PC-3 (cell line): ENCODE measurements at regions not wholly inside any gene's neighbourhood (a gene's known extent, or its start where the extent isn't known, plus 50 kb on each side); places are given as distances from the start of the nearest gene placed in this dataset.

Source experiments
- EZH2 ChIP-seq: fragments of 300-600 bp; sonication (generic); IDR thresholded peaks from one replicate; pipeline ENCODE4 v1.6.1; 2017; ENCODE audit warnings: antibody characterized with exemption, mild to moderate bottlenecking, low read length; ENCODE audit not compliant: unreplicated experiment
- EZH2phosphoT487 ChIP-seq: fragments of 300-600 bp; sonication (generic); IDR thresholded peaks from 2 replicates; pipeline ENCODE4 v1.6.1; 2018; ENCODE audit warnings: mild to moderate bottlenecking, antibody characterized with exemption, low read length, borderline replicate concordance
- TF ChIP-seq, protein P1 (sequence below): fragments of 300-600 bp; sonication (generic); conservative IDR thresholded peaks from 2 replicates; pipeline ENCODE4 v1.5.1; 2017; ENCODE audit warnings: antibody characterized with exemption, low read depth, mild to moderate bottlenecking, low read length

DNA sequence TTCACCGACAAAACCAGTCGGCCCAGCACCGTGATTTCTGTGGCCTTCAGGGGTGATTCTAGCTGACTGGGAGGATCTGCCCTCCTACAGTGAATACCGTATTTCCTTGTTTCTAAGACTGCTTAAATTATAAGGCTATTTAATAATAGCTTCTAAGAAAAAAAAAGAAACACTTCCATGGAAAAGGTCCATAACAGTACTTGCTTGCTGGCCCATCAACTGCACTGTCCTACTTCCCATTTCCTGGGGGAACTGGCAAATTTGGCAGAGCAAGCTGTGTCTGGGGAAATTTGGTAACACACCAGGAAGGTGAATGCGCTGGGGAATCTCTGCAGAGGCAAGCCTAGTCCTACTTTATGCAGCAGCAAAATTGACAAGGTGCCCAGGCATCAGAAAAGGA lies 214.0 kb downstream of the ZNF326 start:
- TF ChIP-seq, protein P1, sequence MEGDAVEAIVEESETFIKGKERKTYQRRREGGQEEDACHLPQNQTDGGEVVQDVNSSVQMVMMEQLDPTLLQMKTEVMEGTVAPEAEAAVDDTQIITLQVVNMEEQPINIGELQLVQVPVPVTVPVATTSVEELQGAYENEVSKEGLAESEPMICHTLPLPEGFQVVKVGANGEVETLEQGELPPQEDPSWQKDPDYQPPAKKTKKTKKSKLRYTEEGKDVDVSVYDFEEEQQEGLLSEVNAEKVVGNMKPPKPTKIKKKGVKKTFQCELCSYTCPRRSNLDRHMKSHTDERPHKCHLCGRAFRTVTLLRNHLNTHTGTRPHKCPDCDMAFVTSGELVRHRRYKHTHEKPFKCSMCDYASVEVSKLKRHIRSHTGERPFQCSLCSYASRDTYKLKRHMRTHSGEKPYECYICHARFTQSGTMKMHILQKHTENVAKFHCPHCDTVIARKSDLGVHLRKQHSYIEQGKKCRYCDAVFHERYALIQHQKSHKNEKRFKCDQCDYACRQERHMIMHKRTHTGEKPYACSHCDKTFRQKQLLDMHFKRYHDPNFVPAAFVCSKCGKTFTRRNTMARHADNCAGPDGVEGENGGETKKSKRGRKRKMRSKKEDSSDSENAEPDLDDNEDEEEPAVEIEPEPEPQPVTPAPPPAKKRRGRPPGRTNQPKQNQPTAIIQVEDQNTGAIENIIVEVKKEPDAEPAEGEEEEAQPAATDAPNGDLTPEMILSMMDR = no peak
- TF ChIP-seq EZH2 (no peak), EZH2phosphoT487 (no peak)
